Lung (tissue), 11 donors: ENCODE measurements at regions not wholly inside any gene's neighbourhood (a gene's known extent, or its start where the extent isn't known, plus 50 kb on each side); places are given as distances from the start of the nearest gene placed in this dataset.

Experiments
- ATAC-seq: fragments of 200-7000 bp; cut with Tn5 transposase; one replicate; pipeline ENCODE4 v1.9.1; 2020; ENCODE audit warnings: moderate number of reproducible peaks; ENCODE audit not compliant: insufficient read depth, low FRiP score
- DNase-seq, 3 donors: peaks; one replicate each; pipeline ENCODE4 v3.0.0-alpha.2; 2013 to 2017
- H3K27ac ChIP-seq, 2 donors: one replicate each; pipeline ENCODE4 v1.5.1; 2013; ENCODE audit warnings: mild to moderate bottlenecking in 2 of 2, moderate library complexity in 2 of 2, control low read depth in 1 of 2, inconsistent platforms in 1 of 2, low read depth in 1 of 2, low read length in 1 of 2
- H3K27me3 ChIP-seq, 3 donors: one replicate each; pipeline ENCODE4 v1.5.1; 2013; ENCODE audit warnings: low read length in 2 of 3; ENCODE audit not compliant: control insufficient read depth in 3 of 3, insufficient read depth in 3 of 3
- H3K36me3 ChIP-seq, 4 donors: one replicate each; pipeline ENCODE4 v1.5.1; 2013; ENCODE audit warnings: low read length in 4 of 4, mild to moderate bottlenecking in 1 of 4, moderate library complexity in 1 of 4; ENCODE audit not compliant: control insufficient read depth in 4 of 4, insufficient read depth in 4 of 4
- H3K4me1 ChIP-seq, 5 donors: one replicate each; pipeline ENCODE4 v1.5.1; 2013; ENCODE audit warnings: low read length in 5 of 5, mild to moderate bottlenecking in 2 of 5, moderate library complexity in 1 of 5; ENCODE audit not compliant: control insufficient read depth in 5 of 5, insufficient read depth in 5 of 5
- H3K4me3 ChIP-seq: one replicate; pipeline ENCODE4 v1.5.1; 2013; ENCODE audit warnings: mild to moderate bottlenecking, control low read depth, moderate library complexity
- H3K9ac ChIP-seq, 2 donors: one replicate each; pipeline ENCODE4 v1.5.1; 2013; ENCODE audit warnings: low read length in 2 of 2, control low read depth in 1 of 2; ENCODE audit not compliant: insufficient read depth in 1 of 2
- H3K9me3 ChIP-seq, 4 donors: one replicate each; pipeline ENCODE4 v1.5.1; 2013; ENCODE audit warnings: low read length in 3 of 4, mild to moderate bottlenecking in 1 of 4, moderate library complexity in 1 of 4; ENCODE audit not compliant: control insufficient read depth in 4 of 4, insufficient read depth in 3 of 4
- WGBS, 2 donors: extraction: QIAGEN DNeasy Blood & Tissue Kit; methylation state at CpG; one replicate each; pipeline ENCODE4 v1.1.7; 2013; 5-methylcytosine and 5-hydroxymethylcytosine counted together
- TF ChIP-seq, protein P1 (sequence below): IDR thresholded peaks from 2 replicates; pipeline ENCODE4 v1.5.1; 2012; ENCODE audit warnings: mild to moderate bottlenecking; ENCODE audit errors: control extremely low read depth, extremely low read depth
- donor health status: control.
- donor health status: control.
- donor health status: Bipolar disorder and iron deficiency.
- donor health status: healthy.
- donor health status: DM: yes; HTN: yes; CAD: no.

DNA sequence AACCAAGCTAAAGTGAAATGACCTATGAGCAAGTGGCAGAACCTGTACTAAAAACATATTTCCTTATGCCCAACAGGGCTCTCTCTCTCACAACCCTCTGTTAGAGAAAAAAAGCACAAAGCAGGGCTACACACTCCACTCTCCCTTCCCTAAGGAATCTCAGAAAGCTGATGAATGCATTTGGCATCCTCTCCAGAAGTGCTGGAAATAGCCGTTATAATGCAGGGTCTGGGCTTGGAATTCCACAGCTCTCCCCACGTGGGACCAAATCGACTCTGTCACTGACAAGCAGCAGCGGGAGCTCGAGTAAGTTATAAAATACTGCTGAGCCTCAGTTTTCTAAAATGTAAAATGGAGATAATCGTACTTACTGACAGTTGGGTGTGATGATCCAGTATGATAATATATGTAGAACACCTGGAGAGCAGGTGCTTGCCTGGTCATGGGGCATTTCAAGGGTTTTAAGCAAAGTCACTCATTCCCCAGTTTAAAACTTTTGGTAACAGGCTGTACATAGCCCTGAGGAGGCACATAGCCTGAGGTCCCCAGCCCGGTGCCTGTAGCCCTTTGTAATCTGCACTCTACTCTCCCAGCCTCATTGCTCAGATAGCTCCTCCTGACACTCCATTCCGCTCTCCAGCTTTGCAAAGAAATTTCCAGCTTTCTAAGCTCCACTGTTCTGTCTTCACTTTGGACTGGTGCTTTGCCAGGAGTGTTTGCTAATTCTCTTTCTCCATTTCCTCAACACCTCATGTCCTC, 175.6 kb upstream of the DAB1 start:
- Histone ChIP-seq H3K27ac (no peak overlapping the region), H3K27me3 (peaks cover 0 to 3% (median 0%) of the 10 kb centered on the region in 3 donors), H3K9me3 (no peaks in the 10 kb centered on the region), H3K36me3 (no peaks in the 10 kb centered on the region), H3K9ac (no peak overlapping the region), H3K4me1 (peaks cover 0 to 18% (median 7%) of the 10 kb centered on the region in 5 donors), H3K4me3 (no peak overlapping the region)
- DNase-seq (peak; percentile 80 to 94 (median 92)), ATAC-seq (no peak)
- TF ChIP-seq, protein P1, sequence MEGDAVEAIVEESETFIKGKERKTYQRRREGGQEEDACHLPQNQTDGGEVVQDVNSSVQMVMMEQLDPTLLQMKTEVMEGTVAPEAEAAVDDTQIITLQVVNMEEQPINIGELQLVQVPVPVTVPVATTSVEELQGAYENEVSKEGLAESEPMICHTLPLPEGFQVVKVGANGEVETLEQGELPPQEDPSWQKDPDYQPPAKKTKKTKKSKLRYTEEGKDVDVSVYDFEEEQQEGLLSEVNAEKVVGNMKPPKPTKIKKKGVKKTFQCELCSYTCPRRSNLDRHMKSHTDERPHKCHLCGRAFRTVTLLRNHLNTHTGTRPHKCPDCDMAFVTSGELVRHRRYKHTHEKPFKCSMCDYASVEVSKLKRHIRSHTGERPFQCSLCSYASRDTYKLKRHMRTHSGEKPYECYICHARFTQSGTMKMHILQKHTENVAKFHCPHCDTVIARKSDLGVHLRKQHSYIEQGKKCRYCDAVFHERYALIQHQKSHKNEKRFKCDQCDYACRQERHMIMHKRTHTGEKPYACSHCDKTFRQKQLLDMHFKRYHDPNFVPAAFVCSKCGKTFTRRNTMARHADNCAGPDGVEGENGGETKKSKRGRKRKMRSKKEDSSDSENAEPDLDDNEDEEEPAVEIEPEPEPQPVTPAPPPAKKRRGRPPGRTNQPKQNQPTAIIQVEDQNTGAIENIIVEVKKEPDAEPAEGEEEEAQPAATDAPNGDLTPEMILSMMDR, result no peak
- 44 to 46% methylated on average over 8 of the region's 8 CpGs for WGBS, 2 donors

DNA sequence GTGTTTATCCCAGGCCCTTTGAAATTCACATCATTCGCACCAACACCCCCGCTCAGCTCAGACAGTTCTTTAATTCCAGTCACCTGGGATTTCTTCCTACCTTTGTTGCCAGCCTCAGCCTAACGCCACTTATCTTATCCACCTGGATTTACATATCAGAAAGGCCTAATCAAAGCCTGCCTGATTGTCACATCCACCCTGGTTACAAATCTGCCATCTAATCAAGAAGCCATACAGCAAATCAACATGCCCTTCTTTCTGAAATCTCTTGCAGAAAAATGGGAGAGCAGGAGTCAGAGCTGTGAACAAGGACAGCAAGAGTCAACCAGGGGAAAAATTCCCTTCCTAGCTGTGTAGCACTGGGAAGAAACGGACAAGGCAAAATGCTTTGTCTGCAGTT, 173.2 kb upstream of the DAB1 start:
- no peak overlapping the region for H3K9ac ChIP-seq
- no peak overlapping the region for H3K27ac ChIP-seq
- no peaks in the 10 kb centered on the region for H3K9me3 ChIP-seq
- peaks cover 0 to 22% (median 7%) of the 10 kb centered on the region in 5 donors for H3K4me1 ChIP-seq
- DNase-seq, result no peak
- no peaks in the 10 kb centered on the region for H3K36me3 ChIP-seq
- 88 to 89% methylated on average over 4 of the region's 4 CpGs for WGBS, 2 donors
- TF ChIP-seq, protein P1, result no peak
- H3K27me3 ChIP-seq, result peaks cover 0 to under 1% (median 0%) of the 10 kb centered on the region in 3 donors
- no peak for ATAC-seq
- no peak overlapping the region for H3K4me3 ChIP-seq

DNA sequence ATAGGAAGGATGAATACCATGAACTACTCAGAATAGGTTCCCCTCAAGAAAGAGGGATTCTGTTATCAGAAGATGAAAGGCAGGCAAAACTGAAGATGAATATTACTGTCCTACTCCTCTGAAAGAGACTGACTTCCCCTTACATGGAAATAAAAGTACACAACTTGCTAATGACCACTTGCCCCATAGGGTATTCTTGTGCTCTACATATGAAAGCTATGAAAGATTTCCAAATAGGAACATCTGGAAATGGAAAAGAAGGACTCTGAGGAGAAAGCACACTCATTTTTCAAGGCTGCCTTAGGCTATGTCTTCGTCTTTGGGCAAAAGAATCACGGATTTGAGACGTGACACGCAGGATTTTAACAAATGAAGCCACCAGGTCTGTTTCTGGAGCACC, 170.1 kb upstream of the DAB1 start:
- Histone ChIP-seq H3K27me3 (no peaks in the 10 kb centered on the region), H3K27ac (no peak overlapping the region)
- WGBS, 2 donors, result 94 to 98% methylated on average over 4 of the region's 4 CpGs

More for the DNA sequence above, 170.1 kb upstream of the DAB1 start:
- no peak overlapping the region for H3K9ac ChIP-seq
- DNase-seq, result no peak
- peaks cover 0 to 11% (median 5%) of the 10 kb centered on the region in 5 donors for H3K4me1 ChIP-seq
- H3K9me3 ChIP-seq, result no peaks in the 10 kb centered on the region
- ATAC-seq, result no peak
- TF ChIP-seq, protein P1, result no peak
- no peak overlapping the region for H3K4me3 ChIP-seq
- no peaks in the 10 kb centered on the region for H3K36me3 ChIP-seq
